Nephron progenitor cell (in vitro differentiated cells): ENCODE measurements at regions not wholly inside any gene's neighbourhood (a gene's known extent, or its start where the extent isn't known, plus 50 kb on each side); places are given as distances from the start of the nearest gene placed in this dataset.

Experiments
- DNase-seq: peaks from one replicate; pipeline ENCODE4 v3.0.0; 2021
- H3K27ac Mint-ChIP-seq: 2 replicates; pipeline ENCODE4 v1.8.0; 2021; ENCODE audit warnings: mild to moderate bottlenecking, moderate library complexity, mixed read lengths
- H3K27me3 Mint-ChIP-seq: 2 replicates; pipeline ENCODE4 v1.8.0; 2021; ENCODE audit warnings: mild to moderate bottlenecking, low read depth, mixed read lengths; ENCODE audit not compliant: poor library complexity
- H3K36me3 Mint-ChIP-seq: 2 replicates; pipeline ENCODE4 v1.8.0; 2021; ENCODE audit warnings: low read depth, mixed read lengths
- H3K4me1 Mint-ChIP-seq: 2 replicates; pipeline ENCODE4 v1.8.0; 2021; ENCODE audit warnings: mixed read lengths
- H3K4me3 Mint-ChIP-seq: 2 replicates; pipeline ENCODE4 v1.8.0; 2021; ENCODE audit warnings: mild to moderate bottlenecking, moderate library complexity, mixed read lengths
- H3K9me3 Mint-ChIP-seq: 2 replicates; pipeline ENCODE4 v1.8.0; 2021; ENCODE audit warnings: mild to moderate bottlenecking, moderate library complexity, mixed read lengths
- TF ChIP-seq, protein P1 (sequence below): fragments of 200-600 bp; sonication (generic); IDR thresholded peaks from 2 replicates; pipeline ENCODE4 v1.5.0; 2021; ENCODE audit warnings: antibody characterized with exemption

DNA sequence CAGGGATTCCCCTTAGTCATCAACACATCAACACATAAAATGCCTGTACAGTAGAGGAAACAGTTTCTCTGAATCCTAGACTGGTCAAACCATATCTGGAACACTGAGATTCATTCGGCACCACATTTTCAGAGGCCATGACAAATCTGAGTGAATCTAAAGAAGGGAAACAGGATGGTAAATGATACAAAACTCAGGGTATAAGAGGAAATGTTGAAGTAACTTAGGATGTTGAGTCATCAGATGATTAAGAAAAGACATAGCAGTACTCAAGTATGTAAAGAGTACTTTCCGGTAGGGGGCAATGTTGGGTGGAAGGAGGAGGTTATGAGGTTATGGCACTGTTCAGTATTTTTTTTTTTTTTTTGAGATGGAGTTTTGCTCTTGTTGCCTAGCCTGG, 358.5 kb upstream of the PMFBP1 start:
- H3K4me3 Mint-ChIP-seq, result no peak overlapping the region
- no peaks in the 10 kb centered on the region for H3K27me3 Mint-ChIP-seq
- H3K36me3 Mint-ChIP-seq, result peaks cover 54% of the 10 kb centered on the region
- H3K9me3 Mint-ChIP-seq, result peaks cover 61% of the 10 kb centered on the region
- TF ChIP-seq, protein P1, sequence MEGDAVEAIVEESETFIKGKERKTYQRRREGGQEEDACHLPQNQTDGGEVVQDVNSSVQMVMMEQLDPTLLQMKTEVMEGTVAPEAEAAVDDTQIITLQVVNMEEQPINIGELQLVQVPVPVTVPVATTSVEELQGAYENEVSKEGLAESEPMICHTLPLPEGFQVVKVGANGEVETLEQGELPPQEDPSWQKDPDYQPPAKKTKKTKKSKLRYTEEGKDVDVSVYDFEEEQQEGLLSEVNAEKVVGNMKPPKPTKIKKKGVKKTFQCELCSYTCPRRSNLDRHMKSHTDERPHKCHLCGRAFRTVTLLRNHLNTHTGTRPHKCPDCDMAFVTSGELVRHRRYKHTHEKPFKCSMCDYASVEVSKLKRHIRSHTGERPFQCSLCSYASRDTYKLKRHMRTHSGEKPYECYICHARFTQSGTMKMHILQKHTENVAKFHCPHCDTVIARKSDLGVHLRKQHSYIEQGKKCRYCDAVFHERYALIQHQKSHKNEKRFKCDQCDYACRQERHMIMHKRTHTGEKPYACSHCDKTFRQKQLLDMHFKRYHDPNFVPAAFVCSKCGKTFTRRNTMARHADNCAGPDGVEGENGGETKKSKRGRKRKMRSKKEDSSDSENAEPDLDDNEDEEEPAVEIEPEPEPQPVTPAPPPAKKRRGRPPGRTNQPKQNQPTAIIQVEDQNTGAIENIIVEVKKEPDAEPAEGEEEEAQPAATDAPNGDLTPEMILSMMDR, result no peak
- DNase-seq, result no peak
- H3K27ac Mint-ChIP-seq, result no peak overlapping the region
- H3K4me1 Mint-ChIP-seq, result no peaks in the 10 kb centered on the region

- Mint-ChIP-seq H3K4me1 (no peaks in the 10 kb centered on the region), H3K27ac (no peak overlapping the region), H3K4me3 (no peak overlapping the region), H3K36me3 (peaks cover 61% of the 10 kb centered on the region), H3K9me3 (peaks cover 74% of the 10 kb centered on the region), H3K27me3 (no peaks in the 10 kb centered on the region)
- DNase-seq, result no peak
- TF ChIP-seq, protein P1, result no peak
Measured at GRCh38 chr16:72523087-72523486, 351.1 kb upstream of the PMFBP1 start.

GRCh38 chr16:72517154-72517553, 345.2 kb upstream of the PMFBP1 start:
- TF ChIP-seq, protein P1, result no peak
- H3K4me1 Mint-ChIP-seq, result no peaks in the 10 kb centered on the region
- no peak for DNase-seq
- peaks cover 54% of the 10 kb centered on the region for H3K36me3 Mint-ChIP-seq
- no peak overlapping the region for H3K4me3 Mint-ChIP-seq
- no peaks in the 10 kb centered on the region for H3K27me3 Mint-ChIP-seq
- H3K27ac Mint-ChIP-seq, result no peak overlapping the region
- H3K9me3 Mint-ChIP-seq, result peaks cover 26% of the 10 kb centered on the region

GRCh38 chr16:72511171-72511570, 339.2 kb upstream of the PMFBP1 start:
- no peak for DNase-seq
- no peak overlapping the region for H3K27ac Mint-ChIP-seq
- peaks cover 12% of the 10 kb centered on the region for H3K9me3 Mint-ChIP-seq
- no peak overlapping the region for H3K4me3 Mint-ChIP-seq
- peaks cover 41% of the 10 kb centered on the region for H3K36me3 Mint-ChIP-seq
- H3K4me1 Mint-ChIP-seq, result no peaks in the 10 kb centered on the region
- TF ChIP-seq, protein P1, result no peak
- no peaks in the 10 kb centered on the region for H3K27me3 Mint-ChIP-seq

DNA sequence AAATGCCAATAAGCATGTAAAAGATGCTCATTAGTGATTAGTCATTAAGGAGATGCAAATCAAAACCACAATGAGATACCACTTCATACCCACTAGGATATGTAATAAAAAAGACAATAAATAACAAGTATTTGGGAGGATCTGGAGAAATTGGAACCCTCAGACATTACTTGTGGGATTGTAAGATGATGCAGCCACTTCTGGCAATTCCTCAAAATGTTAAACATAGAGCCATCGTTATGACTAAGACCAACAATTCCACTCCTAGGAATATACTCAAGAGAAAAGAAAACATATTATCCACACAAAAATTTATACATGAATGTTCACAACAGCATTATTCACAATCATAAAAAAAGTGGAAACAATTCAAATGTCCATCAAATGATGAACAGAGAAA, 336.2 kb upstream of the PMFBP1 start:
- Mint-ChIP-seq H3K36me3 (peaks cover 38% of the 10 kb centered on the region), H3K27me3 (peaks cover 5% of the 10 kb centered on the region), H3K4me1 (peaks cover 5% of the 10 kb centered on the region), H3K4me3 (no peak overlapping the region), H3K9me3 (peaks cover 12% of the 10 kb centered on the region), H3K27ac (no peak overlapping the region)
- DNase-seq, result no peak
- TF ChIP-seq, protein P1, result no peak

- H3K4me3 Mint-ChIP-seq, result no peak overlapping the region
- DNase-seq, result no peak
- peaks cover 5% of the 10 kb centered on the region for H3K27me3 Mint-ChIP-seq
- TF ChIP-seq, protein P1, result no peak
- peaks cover 16% of the 10 kb centered on the region for H3K4me1 Mint-ChIP-seq
- peaks cover 21% of the 10 kb centered on the region for H3K36me3 Mint-ChIP-seq
- H3K9me3 Mint-ChIP-seq, result peaks cover 9% of the 10 kb centered on the region
- no peak overlapping the region for H3K27ac Mint-ChIP-seq
Measured at GRCh38 chr16:72502594-72503005, 330.6 kb upstream of the PMFBP1 start.
